ENCODE measurements at regions not wholly inside any gene's neighbourhood (a gene's known extent, or its start where the extent isn't known, plus 50 kb on each side); places are given as distances from the start of the nearest gene placed in this dataset.
"Not testable (repeated sequence)": the region's sequence is repeated elsewhere in the genome, so short reads cannot be mapped to it uniquely, and the experiment has no call there.

DNA sequence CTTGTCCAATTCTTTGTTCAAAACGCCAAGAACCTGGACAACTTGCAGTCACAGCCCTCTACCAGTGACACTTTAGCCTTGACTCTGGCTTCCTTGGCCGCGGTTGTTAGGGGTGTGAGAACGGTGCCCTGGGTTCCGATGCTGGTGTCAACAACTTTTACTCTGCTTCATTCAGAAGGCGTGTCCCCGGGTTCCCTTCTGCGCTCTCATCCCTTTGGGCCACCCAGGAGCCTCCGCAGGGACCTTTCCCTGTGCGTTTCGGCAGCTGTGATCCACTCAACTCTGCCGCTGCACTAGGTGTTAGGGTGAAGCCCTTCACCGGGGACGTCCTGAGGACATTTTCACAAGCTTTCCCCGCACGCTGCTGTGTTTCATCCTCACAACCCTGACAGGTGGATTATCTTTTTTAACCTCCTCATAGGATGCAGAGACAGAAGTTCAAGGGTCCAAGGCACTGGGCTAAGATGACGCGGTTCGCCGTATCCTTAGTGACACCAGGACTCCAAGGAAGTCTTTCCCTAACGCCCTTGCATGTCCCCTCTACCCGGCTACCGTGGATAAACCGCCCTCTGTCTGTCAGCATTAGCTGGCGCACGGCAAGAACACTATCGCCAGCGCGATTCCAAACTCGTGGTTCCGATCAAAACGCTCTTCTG, 133.5 kb upstream of the SHH start:
- no peak for DNase-seq (ENCODE audit: low spot score)

DNA sequence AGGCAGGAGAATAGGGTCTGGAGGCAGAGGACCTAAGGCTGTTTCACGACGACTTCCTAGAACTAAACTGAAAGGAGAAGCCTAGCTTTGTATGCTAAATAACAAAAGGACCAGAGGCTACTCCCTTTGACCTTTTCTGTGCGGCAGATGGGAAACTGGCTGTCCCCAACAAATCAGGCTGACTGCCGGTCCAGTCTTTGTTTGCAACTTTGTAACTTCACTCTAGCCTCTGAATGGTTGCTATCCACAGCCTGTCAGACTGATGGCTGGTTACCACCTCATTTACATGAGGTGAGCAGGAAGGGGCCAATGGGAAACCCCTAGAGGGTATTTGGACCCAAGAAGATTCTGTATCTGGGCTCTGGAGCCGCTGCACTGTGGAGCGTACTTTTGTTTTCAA, 132.6 kb upstream of the SHH start:
- DNase-seq (ENCODE audit: low spot score) = no peak

DNA sequence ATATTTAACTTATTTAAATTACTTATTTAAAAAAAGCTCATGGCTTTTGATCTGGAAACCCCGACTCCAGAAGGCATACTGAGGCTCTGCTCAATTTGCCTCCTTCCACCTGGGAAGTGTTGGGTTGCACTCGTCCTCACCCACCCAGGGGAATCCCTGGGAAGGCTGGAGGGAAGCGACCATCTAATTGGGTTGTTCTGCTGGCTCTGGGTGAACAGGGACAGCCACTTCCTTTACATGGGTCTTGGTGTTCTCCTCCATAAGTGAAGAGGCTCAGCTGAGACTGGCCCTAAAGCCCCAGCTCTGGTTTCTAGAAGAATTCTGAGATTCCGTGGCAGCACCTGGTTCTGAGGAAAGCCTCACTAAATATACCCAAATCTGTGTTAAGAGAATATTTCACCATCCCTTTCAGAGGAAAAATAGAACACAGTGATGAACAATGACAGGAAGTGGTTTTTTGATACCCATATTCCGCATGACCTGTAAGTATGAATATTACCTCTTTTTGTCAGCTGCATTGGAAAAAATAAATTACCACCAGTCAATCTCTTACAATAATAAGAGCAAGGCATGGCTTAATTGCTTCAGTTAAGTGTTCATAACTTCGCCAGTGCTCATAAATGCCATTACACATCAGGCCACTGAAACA, 131.1 kb upstream of the SHH start:
- no peak for DNase-seq (ENCODE audit: low spot score)

DNA sequence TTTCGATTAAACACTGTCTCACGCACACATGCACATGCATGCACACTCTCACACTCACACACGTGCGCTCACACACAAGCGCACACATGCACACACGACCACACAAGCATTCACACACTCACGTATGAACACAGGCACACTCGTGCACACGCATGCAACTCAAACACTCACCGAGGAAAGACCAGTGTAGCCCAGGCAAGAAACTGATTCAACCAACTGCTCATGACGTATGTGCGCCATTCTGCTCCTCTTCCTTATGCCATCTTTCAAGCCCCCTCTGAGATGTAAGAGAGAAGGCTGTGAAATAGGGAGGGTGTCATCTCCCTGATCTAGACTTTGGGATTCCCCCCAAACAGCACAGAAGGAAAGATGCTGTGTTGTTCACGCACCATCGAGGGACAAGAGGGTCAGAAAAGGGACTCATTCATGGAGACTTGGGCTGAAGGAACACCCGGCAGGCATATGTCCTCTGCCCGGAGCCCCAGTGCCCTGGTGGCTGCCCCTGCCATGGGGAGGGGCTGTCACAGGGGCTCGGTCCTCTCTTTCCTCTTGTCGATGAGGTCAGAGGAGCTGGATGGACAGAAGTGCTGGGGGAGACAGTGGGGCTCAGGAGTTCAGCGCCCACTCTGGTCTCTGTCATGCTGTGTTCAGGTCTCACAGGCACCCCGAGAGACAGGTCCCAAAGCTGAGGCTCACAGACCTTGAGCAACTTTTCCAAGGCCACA, 130.1 kb upstream of the SHH start:
- no peak for DNase-seq (ENCODE audit: low spot score)

DNA sequence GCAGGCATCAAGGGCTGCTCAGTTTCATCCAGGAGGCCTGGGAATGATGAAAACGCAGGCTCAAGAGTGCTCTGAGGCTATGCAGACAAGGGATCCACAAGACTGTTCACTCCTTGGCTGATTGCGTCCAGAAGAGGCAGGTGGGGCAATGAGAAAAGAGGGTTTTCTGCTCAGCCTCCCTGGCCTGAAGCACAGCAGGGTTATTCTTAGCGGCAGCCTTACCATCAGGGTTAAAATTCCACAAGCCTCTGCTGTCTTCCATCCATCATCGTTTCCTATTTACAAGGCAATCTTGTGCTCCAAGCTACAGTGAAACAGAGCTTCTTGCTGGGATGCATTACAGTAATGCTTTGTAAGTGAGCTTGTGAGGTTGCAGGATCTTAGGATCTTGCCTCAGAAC, 129.4 kb upstream of the SHH start:
- no peak for DNase-seq (ENCODE audit: low spot score)

DNA sequence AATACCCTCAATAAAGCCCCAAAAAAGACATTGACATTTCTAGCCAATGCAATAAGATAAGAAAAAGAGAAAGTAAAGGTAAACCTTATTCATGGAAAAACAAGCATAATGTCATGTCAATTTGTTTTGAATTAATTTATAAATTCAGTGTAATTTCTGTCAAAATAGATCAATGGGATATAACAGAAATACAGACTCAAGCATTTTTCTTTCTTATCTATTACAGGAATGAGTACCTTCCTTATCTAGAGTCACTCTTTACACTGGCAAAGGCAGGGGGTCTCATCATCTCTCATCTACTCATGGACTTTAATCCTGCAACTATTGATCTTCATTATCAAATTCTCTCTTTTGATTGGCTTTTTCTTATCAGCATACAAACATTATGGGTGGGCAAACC, 127.1 kb upstream of the SHH start:
- DNase-seq (ENCODE audit: low spot score) = no peak

DNA sequence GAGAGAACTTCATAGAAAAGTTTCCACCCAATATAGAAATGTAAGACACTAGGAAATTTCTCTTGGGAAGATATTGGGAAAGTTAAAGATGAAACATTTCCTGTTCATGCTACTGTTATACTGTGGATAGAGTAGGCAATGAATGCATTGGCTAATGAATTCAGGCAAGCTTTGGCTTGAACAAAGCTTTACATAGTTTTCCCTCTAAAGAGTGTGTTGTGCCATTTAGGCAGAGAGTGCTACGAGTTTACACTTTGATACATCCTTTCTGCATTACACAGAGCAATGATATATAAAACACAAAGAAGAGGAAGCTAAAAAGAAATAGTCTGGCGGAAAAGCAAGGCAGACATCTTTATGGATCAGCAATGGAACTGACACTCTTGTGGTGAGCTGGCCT, 125.9 kb upstream of the SHH start:
- no peak for DNase-seq (ENCODE audit: low spot score)

DNA sequence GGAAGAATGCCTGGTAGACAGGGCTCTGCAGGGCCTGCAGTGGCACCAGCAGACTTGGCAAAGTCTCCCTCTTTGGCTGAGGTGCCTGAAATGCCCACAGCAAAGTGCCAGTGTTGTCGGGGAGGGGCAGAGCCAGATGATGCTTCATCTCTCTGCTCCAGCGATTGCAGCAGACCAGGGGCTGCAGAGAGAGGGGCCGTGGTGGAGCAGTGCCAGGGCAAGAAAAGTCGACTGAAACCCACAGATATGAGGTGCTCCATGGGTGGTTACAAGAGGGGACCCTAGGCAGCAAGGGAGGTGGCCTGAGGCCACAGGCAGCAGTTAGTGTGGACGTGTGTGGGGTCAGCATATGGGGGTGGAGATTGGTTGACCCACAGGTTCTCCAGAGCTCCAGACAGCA, 123.5 kb upstream of the SHH start:
- no peak for DNase-seq (ENCODE audit: low spot score)

DNA sequence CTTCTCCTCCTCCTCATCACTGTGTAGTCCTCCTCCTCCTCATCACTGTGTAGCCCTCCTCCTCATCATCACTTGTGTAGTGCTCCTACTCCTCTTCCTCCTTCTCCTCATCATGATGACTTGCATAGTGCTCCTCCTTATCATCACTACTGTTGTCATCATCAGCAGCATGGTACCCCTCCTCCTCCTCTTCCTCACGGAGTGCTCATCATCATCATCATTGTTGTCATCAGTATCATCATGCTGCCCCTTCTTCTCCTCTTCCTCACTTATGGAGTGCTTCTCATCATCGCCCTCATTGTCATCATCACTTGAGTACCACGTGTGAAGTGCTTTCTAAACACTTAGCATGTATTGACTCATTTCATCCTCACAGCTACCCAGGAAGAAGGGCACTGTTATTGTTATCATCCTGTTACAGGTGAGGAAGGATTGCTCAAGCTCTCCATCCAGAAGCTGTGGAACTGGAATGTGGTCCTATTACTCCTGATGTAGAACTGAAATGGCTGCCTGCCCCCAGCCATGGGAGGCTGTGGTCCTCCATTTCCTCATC, 122.8 kb upstream of the SHH start:
- no peak for DNase-seq (ENCODE audit: low spot score)

DNA sequence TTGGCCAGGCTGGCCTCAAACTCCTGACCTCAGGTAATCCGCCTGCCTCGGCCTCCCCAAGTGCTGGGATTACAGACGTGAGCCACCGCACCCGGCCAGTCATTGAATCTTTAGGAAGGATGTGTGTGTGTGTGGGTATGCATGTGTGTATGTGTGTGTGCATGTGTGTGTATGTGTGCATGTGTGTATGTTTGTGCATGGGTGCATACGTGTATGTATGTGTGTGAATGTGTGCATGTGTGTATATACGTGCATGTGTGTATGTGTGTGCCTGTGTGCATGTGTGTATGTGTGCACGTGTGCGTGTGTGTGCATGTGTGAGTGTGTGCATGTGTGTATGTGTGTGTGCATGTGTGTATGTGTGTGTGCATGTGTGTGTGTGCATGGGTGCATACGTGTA, 120.1 kb upstream of the SHH start:
- not testable (repeated sequence) for DNase-seq (ENCODE audit: low spot score)

DNA sequence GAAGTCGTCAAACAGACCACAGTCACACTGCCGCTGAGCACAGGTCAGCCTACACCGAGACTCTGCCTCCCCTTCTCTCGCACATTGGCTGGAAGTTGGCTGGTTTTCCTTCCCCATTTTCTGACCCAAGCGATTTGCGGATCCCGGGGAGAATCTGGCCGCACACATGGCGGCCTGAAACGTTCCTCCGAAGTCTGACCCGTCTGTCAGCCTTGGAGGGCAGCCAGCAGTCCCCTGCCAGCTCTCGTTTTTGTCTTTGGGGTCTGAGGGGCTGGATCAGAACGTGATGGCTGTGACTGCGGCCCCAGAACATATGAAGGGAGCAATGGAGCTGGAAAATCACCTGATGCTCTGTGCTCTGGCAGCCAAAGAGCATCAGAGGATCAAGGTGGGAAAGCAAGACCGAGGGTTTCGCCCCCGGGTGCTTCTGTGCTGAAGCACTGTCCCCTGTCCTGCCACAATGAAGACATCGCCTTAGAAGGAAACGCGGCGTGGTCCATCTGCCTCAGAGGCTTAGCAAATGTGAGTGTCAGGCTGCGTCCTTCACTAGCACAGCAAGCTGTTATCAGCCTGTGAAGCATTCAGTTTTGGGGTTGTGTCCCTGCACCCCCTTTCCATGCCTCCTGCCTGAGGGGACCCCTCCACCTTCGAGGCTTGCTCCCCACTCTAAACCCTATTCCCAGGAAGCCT, 119.3 kb upstream of the SHH start:
- no peak for DNase-seq (ENCODE audit: low spot score)

DNA sequence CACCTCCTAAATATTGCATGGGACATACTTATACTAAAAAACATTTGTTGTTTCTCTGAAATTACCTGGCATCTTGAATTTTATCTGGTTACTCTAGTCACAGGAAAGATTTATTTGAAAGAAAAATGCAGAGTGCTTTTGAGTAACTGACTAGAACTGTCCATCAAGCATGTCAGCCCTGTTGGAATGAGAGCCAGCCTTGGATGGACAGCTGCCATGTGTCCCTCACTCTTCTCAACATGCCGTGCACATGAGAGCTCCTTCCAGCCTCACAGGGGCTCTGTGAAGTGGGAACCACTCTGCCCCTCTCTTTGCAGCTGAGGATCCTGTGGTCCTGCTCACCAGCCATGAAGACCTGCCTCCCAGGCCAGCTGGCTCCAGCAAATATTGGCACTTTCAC, 118.3 kb upstream of the SHH start:
- DNase-seq (ENCODE audit: low spot score) = no peak

DNA sequence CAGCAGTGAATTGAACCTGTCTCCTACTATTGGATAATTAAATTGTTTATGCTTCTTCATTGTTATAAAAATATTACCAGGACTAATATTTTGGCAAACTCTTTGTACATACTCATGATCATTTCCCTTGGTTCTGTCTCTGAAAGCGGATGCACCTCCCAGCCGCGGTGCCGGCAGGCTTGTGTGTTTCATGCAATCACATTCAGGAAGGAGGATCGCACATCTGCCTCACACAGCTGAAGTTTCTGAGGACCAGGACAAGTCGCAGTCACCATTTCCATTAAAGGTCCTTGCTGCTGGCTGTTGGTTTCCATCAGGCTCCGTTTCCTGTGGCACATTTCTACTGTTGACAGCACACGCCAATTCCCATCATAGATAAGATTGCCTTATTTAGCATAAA, 117.8 kb upstream of the SHH start:
- no peak for DNase-seq (ENCODE audit: low spot score)

DNA sequence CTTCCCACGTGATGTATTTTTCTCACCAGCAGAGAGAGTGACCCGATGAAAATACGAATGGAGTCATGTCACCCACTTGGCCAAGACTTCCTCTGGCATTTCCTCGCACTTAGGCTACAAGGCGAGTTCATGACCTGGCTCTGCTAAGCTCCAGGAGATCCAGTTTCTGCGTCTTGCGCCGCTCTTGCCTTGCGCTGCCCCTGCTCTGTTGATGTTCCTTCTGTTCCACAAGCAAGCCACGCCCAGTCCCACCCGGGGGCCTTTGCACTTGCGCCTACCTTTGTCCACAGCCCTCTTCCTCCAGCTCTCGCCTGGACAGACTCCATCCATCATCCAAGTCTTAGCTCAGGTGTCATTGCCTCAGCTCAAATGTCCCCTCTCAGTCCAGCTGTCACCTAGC, 116.3 kb upstream of the SHH start:
- DNase-seq (ENCODE audit: low spot score) = no peak

DNA sequence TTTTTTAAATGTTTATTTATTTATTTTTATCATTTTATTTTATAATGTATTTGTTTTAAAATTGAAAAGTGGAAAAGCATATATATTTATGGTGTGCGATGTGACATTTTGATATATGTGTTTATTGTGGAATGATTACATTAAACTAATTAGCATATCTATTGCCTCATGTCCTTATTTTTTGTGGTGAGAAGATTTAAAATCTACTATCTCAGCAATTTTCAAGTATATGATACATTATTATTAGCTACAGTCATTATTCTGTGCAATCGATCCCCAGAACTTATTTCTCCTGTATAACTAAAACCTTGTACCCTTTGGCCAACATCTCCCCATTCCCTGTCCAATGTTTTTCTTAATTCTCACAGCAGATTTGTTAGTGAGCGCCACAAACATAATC, 115.6 kb upstream of the SHH start:
- no peak for DNase-seq (ENCODE audit: low spot score)

DNA sequence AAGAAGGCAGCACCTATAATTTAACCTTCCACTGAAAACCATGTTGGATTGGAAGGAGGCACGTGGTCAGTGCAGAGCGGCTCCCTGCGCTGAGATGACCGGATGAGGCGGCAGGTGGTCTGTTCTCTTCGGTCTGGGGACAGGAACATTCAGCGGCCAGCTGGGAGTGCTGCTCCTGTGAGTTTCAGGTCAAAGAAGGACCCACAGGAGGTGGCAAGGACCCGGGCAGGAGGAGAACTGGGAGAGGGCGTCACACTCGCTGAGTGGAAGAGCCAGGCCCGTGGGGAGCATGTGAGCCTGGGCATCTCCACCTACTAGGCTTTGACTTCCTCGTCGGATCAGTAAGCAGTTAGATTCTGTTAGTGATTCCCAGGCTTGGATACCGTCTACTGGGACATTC, 113.4 kb upstream of the SHH start:
- no peak for DNase-seq (ENCODE audit: low spot score)

DNA sequence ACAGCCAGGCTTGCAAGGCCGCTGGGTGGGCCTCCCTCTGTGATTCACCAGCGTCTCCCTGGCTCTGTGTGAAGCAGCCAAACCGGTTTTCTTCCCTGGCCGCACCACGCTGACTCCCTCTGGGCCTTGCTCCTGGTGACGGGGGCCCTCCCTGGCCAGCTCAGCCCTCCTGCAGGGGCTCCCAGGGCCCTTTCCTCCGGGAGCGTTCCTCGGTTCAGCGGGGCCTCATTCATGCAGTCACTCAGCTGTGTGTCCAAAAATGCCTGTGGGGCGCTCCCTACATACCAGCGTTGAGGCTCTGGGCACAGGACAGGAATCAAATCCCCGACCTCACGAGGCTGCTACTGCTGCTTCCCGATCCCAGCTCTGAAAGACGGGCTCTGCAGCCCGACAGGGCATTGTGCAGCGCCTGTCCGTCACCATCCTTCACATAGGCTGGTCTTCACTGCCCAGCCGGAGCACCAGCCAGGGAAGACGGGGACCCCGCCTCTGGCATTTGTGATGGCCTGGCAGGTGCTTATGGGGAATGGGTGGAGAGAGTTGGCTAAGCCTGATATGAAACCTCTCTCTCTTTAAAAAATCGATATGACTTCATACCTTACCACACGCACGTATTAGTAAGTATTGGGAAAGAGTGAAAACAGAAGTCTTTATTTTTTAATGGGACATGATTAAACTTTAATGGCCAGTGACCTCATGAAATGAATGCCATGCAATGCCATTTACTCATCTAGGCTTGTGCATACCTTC, 110.0 kb upstream of the SHH start:
- no peak for DNase-seq (ENCODE audit: low spot score)

DNA sequence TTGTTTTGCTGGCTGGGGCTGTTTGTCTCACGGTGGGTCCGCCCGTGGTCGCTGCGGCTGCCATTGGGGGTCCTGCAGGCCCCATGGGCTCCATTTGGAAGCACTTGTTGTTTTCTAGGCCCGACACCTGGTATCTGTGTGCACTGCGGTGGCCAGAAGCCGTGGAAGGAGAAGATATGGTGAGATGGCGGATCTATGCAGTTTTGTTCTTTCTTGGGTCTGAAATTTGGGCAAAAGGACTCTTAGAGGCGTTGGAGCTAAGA, 109.5 kb upstream of the SHH start:
- DNase-seq (ENCODE audit: low spot score) = no peak

DNA sequence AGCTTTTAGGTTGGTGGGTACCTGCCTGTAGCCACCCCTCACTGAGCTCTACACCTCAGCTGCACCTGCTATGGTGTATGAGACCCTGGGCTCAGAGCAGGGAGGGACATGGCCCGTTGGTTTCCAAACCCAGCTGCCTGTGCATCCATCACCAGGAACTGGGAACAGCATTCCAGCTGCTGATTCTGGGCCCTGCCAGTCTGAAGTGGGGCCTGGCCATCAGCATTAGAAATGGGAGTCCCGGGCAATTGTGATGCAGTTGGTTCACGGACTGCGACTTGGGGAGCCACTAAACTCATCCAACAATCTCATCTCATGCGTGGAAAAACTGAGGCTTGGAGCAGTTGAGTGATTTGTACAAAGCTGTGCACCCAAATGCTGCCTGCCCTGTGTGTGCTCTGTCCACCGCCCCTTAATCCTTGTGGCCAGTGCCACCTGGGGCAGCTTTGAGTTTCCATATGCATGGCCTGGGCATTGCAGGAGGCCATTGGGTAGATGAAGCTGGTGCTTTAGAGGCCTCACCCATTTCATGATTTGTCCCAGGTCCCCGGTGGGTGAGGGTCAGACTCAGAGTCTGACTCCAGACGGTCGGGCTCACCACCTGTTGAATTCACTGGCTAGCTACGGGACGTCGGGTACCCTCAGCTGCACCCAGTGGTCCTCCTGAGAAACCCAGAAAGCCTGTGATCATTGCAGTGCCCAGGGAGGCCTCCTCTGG, 109.0 kb upstream of the SHH start:
- DNase-seq (ENCODE audit: low spot score) = no peak

DNA sequence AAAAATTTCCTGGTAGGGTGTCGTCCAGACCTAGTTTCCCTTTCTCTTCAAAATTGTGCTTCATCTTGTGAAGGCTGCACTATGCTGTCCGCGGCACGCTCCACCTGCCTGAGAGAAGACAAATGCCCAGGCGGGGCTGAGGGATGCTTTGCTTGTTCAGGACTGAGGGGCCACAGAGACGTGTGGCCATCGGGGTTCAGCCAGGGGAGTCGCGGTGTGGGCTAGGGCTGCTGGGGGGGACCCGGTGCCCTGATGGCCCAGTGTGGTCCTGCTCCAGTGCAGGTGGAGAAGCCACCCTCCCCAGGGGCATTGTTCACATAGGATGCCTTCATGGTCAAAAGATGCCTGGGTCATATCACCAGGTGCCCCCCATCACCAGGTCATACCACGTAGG, 107.8 kb upstream of the SHH start:
- DNase-seq (ENCODE audit: low spot score) = no peak

DNA sequence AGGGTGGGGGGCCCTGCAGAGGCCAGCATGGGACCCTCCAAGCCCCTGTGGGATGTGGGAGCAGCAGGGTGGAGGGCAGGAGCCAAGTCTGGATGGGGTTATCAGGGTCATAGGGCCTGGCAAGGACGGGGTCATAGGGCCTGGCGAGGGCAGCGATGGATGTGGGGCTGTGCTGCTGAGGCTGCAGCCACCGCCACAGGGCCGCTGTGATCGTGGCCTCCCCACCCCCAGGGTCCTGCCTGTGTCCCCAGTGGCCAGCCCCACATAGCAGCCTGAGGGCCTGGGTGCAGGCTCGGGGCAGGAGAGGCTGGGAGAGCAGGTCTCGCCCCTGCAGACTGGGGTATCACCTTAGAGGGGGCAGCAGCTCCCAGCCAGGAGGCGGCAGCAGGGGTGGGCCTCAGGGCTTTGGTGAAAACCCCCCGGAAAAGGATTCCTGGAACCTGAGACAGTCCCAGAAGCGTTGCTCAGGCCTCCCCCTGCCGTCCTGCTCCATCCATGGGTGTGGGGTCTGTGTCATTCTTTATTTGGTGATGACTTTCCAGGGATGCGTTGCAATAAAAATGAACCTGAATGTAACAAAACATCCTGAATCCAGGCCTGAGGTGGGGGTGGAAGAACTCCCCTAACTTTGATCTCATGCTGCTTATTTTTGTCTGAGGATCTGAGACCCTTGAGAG, 107.3 kb upstream of the SHH start:
- no peak for DNase-seq (ENCODE audit: low spot score)

Data from kidney capillary endothelial cell (primary cell).